Naive thymus-derived CD8-positive, alpha-beta T cell (primary cell): ENCODE measurements at regions not wholly inside any gene's neighbourhood (a gene's known extent, or its start where the extent isn't known, plus 50 kb on each side); places are given as distances from the start of the nearest gene placed in this dataset.

Source experiments
- ATAC-seq, 2 donors: fragments of 150-1000 bp; cut with Tn5 transposase in 1 of 2; sonication (Bioruptor Pico), chemical (Tn5 transposase) in 1 of 2; 1 replicate in 1 of 2; 2 replicates in 1 of 2; pipeline ENCODE4 v1.10.0; 2021; ENCODE audit warnings: mild to moderate bottlenecking in 2 of 2, moderate library complexity in 2 of 2
- POLR2A ChIA-PET: fragments of 350-600 bp; sonication (Branson Sonifier 250); formaldehyde crosslinking; loops from one replicate; lab custom pipeline; 2021; ENCODE audit warnings: antibody characterized with exemption; lab: Charles Lee
- DNase-seq, 10 donors: peaks; one replicate each; pipeline versions ENCODE4 v3.0.0 to v3.0.0-alpha.2; 2020 to 2022
- H3K27ac Mint-ChIP-seq, 10 donors: one replicate each; pipeline ENCODE4 v1.8.0; 2020 to 2022; ENCODE audit warnings: mild to moderate bottlenecking in 10 of 10, mixed read lengths in 10 of 10, moderate library complexity in 4 of 10, inconsistent platforms in 1 of 10
- H3K27me3 Mint-ChIP-seq, 5 donors: one replicate each; pipeline ENCODE4 v1.8.0; 2021 to 2022; ENCODE audit warnings: mixed read lengths in 5 of 5
- H3K36me3 Mint-ChIP-seq, 3 donors: one replicate each; pipeline ENCODE4 v1.8.0; 2020 to 2022; ENCODE audit warnings: mixed read lengths in 3 of 3, mild to moderate bottlenecking in 2 of 3, inconsistent platforms in 1 of 3
- H3K4me1 Mint-ChIP-seq, 4 donors: one replicate each; pipeline ENCODE4 v1.8.0; 2021 to 2022; ENCODE audit warnings: mixed read lengths in 4 of 4
- H3K4me3 Mint-ChIP-seq, 10 donors: one replicate each; pipeline ENCODE4 v1.8.0; 2020 to 2022; ENCODE audit warnings: mild to moderate bottlenecking in 10 of 10, mixed read lengths in 10 of 10, moderate library complexity in 6 of 10, inconsistent platforms in 1 of 10
- H3K9me3 Mint-ChIP-seq, 9 donors: one replicate each; pipeline ENCODE4 v1.8.0; 2020 to 2022; ENCODE audit warnings: mixed read lengths in 9 of 9, mild to moderate bottlenecking in 3 of 9, inconsistent platforms in 1 of 9, moderate library complexity in 1 of 9

DNA sequence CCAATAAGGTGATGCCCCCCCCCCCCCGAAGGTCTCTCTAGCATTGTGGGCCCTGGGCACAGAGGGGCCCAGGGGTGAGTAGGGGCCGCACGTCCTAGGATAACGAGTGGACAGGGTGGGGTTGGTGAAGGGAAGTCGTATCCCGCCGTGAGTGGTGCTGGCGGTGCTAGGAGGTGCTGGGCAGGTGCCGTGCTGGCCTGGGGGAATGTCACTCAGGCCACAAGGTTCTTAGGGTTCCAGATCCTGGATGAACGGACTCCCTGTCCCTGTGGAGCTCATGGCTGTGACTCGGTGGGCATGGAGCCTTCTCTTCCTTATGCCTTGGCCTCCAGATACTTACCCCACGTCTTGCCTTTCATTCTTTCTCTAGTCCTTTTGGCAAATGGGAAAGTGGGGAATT, 157.4 kb upstream of the SOX1 start:
- peak in 1 of 10 donors; percentile 22 for DNase-seq
- Mint-ChIP-seq H3K4me1 (no peaks in the 10 kb centered on the region), H3K4me3 (no peak overlapping the region), H3K27me3 (peaks cover 0 to 38% (median 5%) of the 10 kb centered on the region in 5 donors), H3K27ac (no peak overlapping the region), H3K36me3 (no peaks in the 10 kb centered on the region), H3K9me3 (peaks cover 0 to 8% (median 0%) of the 10 kb centered on the region in 9 donors)
- ATAC-seq, result no peak
- POLR2A ChIA-PET, result no interaction called here

DNA sequence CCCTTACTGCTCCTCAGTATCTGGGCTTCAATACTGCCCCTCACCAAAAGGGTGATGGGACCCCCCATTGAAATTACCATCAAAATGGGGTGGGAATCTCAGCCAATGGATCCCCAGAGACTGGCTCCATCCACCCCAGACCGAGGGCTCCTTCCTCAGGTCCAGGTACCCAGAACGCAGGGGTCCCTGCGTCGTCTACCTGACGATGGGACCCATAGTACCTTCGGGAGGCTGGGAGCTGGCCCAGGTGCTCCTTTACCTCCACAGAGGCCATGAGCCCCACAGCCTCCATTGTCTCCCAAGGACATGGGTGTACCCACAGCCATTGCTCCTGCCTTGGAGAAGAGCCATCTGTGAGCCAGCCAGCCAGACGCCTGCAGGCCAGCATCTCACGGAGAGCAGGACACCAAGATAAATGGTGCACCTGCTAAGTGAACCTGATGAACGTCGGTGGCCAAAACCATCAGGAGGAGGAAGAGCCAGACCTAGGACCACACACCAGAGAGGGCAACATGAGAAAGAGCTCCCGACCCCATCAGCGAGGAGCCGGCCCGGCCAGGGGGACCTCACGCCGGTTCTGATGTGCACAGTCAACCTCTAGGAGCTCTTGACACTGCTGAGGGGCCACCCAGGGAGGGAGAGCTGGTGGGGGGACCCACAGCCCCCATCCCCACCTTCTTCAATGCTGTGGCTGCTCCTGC, 156.8 kb upstream of the SOX1 start:
- Mint-ChIP-seq H3K4me3 (no peak overlapping the region), H3K36me3 (no peaks in the 10 kb centered on the region), H3K9me3 (peaks cover 0 to 8% (median 0%) of the 10 kb centered on the region in 9 donors), H3K27me3 (peaks cover 0 to 38% (median 5%) of the 10 kb centered on the region in 5 donors), H3K4me1 (no peaks in the 10 kb centered on the region), H3K27ac (no peak overlapping the region)
- POLR2A ChIA-PET, result no interaction called here
- ATAC-seq, result no peak
- peak in 1 of 10 donors; percentile 37 for DNase-seq

DNA sequence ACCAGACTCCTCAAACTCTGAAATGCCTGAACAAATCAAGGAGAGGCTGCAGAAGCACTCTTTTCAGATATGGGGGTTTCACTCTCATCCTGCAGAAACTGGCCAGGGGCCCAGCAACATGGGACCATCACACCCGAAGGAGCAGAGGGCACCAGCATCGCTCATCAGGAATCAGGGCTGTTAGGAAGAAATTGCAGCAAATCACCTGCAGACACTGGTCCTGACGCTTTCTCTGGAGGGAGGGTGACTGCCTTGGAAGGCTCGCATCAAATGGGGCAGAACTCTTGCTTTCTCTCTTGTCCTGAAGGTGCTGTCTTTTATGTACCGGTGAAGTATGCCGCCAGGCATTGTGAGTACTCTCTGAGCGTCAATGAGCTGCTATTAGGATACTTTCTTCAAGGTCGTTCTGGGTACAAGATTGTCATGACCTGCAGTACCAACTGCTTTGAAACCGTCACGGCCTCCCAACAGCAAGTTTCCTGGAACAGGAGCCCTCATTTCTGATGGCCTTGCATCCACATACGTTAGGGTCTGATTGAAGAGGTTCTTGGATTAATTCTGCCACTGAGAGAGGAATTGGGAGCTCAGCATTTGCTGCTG, 155.7 kb upstream of the SOX1 start:
- Mint-ChIP-seq H3K4me3 (no peak overlapping the region), H3K27ac (no peak overlapping the region), H3K4me1 (no peaks in the 10 kb centered on the region), H3K9me3 (peaks cover 0 to 8% (median 0%) of the 10 kb centered on the region in 9 donors), H3K27me3 (peaks cover 0 to 38% (median 5%) of the 10 kb centered on the region in 5 donors), H3K36me3 (no peaks in the 10 kb centered on the region)
- ATAC-seq (no peak), DNase-seq (peak in 1 of 10 donors; percentile 26)
- POLR2A ChIA-PET, result no interaction called here

DNA sequence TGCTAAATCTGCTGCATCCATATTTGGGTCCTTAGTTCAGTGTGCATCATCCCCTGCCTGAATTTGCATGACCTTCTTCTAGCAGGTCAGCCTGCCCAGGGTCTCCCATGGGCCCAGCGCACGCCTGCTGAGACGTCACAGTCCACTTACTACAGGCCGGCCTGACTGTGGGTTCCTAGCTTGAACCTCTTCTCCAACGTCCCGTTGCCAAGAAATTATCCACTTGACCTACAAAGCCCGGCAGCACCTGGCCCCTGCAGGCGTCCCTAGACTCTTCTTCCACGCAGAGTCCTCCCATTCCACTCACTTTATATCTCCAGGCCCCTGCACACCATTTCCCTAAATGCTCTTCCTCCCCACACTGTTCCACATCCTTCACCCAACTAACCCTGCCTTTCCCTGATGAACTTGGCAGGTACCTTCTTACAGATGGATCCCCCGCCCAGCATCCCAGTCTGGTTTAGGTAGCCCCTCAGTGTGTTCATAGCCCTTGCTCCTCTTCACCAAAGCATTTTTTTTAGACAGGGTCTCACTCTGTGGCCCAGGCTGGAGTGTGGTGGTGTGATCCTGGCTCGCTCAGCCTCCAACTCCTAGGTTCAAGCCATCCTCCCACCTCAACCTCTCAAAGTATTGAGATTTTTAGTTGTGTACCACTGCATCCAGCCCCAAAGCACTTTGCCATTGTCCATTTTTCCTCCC, 155.0 kb upstream of the SOX1 start:
- no peaks in the 10 kb centered on the region for H3K4me1 Mint-ChIP-seq
- H3K27ac Mint-ChIP-seq, result no peak overlapping the region
- no peak overlapping the region for H3K4me3 Mint-ChIP-seq
- ATAC-seq (no peak), DNase-seq (peak in 1 of 10 donors; percentile 21)
- H3K36me3 Mint-ChIP-seq, result no peaks in the 10 kb centered on the region
- peaks cover 0 to 8% (median 0%) of the 10 kb centered on the region in 9 donors for H3K9me3 Mint-ChIP-seq
- H3K27me3 Mint-ChIP-seq, result peaks cover 0 to 38% (median 5%) of the 10 kb centered on the region in 5 donors
- POLR2A ChIA-PET, result no interaction called here

DNA sequence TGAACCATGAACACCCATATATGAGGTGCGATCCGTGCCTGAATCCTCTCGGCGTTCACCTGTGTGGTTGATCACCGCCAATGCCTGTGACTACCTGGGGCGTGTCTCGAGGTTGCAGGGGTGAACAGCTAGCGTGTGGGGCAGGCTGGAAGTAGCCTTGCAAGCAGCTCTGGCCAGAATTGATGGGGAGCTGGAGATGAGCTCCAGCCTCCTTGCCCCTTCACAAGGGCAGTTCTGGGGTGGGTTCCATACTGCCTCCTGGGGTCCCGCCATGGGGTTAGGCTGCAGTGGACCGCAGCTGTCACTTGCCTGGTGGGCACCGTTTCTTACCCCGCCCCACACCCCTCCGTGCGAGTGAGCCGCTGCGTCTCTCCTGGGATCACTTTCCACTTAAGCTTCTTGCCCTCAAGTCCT, 154.5 kb upstream of the SOX1 start:
- POLR2A ChIA-PET, result no interaction called here
- DNase-seq (peak in 1 of 10 donors; percentile 44), ATAC-seq (no peak)
- peaks cover 0 to 10% (median 0%) of the 10 kb centered on the region in 9 donors for H3K9me3 Mint-ChIP-seq
- H3K4me1 Mint-ChIP-seq, result no peaks in the 10 kb centered on the region
- peaks cover 0 to 38% (median 5%) of the 10 kb centered on the region in 5 donors for H3K27me3 Mint-ChIP-seq
- peak overlapping the region in 1 of 10 donors; percentile 9 for H3K4me3 Mint-ChIP-seq
- H3K36me3 Mint-ChIP-seq, result no peaks in the 10 kb centered on the region
- no peak overlapping the region for H3K27ac Mint-ChIP-seq

DNA sequence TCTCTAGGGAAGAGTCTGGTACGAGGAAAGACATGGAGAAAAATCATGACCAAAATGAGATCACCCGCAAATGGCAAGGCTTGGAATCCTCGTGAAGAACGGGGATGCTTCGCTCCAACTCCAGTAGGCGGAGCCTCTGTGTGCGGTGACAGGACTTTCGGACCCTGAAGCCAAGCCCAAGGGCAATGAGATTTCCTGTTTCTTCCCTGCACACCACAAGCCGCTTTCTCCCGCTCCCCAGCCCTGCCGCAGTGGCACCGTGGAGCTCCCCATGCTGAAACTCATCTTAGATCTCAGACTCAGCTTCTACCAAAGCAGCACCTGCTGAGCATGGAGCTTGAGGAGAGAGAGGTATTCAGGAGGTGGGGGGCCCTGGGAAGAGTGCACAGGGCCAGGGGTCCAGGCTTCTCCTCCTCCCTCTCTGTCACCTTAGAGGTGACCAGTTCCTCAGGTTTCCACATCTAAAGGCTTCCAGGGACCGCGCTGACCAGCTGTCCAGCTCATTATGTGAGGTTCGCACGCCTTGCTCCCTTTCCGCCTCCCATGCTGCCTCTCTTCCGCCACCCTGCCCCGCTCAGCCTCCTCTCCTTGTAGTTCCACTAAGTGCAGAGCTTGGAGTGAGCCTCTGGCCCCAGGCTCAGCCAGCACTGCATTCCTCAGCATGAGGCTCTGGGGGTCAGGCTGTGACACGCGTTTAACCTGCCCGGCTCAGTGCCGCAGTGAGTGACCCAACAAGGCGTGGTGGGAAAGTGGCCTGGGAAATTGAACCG, 153.8 kb upstream of the SOX1 start:
- Mint-ChIP-seq H3K27me3 (peaks cover 0 to 44% (median 6%) of the 10 kb centered on the region in 5 donors), H3K27ac (no peak overlapping the region), H3K36me3 (no peaks in the 10 kb centered on the region), H3K9me3 (peaks cover 0 to 12% (median 0%) of the 10 kb centered on the region in 9 donors), H3K4me1 (no peaks in the 10 kb centered on the region), H3K4me3 (no peak overlapping the region)
- DNase-seq (peak in 1 of 10 donors; percentile 50), ATAC-seq (no peak)
- POLR2A ChIA-PET, result no interaction called here

DNA sequence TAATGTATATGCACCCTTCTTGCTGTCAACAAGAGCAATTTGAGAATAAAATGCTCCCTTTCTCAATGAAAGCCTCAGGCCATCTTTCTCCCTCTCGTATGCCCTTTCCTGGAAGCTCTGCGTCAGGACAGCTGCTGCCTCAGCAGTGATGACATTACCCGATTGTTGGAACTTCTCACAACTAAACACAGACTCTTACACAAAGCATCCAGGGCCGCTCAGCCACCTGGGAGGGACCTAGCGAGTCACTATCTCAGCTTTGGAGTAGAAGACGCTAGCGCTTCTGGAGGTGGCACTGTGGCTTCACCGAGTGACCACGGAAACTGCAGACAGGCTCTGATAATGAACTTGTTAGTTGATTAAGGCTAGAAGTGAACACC, 153.2 kb upstream of the SOX1 start:
- DNase-seq (peak in 1 of 10 donors; percentile 19), ATAC-seq (no peak)
- Mint-ChIP-seq H3K27me3 (peaks cover 0 to 45% (median 7%) of the 10 kb centered on the region in 5 donors), H3K4me1 (no peaks in the 10 kb centered on the region), H3K27ac (no peak overlapping the region), H3K4me3 (no peak overlapping the region), H3K36me3 (no peaks in the 10 kb centered on the region), H3K9me3 (peaks cover 0 to 13% (median 0%) of the 10 kb centered on the region in 9 donors)
- POLR2A ChIA-PET, result no interaction called here

DNA sequence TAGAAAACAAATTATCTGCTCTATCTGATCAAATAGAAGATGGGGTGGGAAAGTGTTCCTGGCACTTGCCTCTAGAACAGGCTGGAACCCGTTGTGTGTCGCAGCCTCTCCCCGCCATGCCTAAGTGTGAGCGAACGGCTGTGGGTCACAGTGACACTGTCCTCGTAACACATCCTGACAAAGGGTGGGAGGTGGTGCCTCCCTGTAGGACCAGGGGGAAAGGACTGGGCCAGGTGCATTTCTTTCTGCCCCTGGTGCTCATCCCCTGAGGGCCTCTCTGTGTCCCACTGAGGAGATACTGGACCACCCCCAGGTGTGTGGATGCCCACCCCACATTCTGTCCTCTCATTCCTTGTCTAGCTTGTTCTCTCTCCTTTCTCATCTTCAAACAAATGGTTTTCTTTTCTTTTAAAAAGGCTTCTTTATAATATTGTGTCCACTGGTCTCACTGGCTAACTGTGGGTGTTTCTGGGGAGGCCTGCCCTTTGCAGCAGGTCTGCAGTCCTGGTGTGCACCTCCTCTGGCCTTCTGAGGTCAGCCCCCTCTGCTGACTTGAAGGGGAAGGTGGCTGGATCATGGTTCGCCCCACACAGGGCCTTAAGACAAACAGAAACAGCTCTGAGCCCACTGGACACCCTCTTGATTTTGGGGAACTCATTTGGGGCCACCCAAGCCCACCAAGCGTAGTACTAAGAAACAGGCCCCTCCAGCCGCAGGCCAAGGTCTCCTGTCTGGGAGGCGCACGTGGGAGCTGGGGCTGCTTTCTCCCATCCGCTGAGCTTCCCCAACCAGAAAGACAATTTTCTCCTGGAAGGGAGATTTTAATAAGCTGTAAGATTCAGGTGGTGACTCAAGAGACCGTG, 152.5 kb upstream of the SOX1 start:
- ATAC-seq, result no peak
- Mint-ChIP-seq H3K27ac (no peak overlapping the region), H3K4me1 (no peaks in the 10 kb centered on the region), H3K36me3 (no peaks in the 10 kb centered on the region), H3K4me3 (peak overlapping the region in 1 of 10 donors; percentile 38), H3K9me3 (peaks cover 0 to 13% (median 0%) of the 10 kb centered on the region in 9 donors), H3K27me3 (peaks cover 0 to 39% (median 7%) of the 10 kb centered on the region in 5 donors)
- peak in 1 of 10 donors; percentile 7 for DNase-seq
- POLR2A ChIA-PET, result no interaction called here

DNA sequence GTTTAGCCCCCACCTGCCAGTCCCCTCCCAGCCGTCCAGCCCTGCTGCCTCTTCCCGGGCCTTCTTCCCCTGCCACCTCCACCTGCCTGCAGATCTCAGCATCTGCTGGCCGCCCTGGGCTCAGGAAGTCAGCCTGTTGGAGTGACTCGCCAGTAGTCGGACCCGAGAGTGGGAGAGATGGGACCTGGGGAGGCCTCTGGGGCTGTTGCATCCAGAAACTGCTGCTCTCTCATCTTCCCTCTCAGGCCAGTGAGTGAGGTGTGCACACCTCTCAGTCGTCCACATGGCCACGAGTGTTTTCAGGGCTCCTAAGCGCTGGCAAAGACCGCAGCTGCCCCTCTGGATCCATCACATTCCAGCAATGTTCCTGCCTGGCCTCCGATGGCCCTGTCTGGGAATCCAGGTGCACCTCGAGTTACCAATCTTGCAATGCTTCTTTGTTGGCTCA, 151.8 kb upstream of the SOX1 start:
- POLR2A ChIA-PET, result no interaction called here
- ATAC-seq (no peak), DNase-seq (peak in 1 of 10 donors; percentile 59)
- Mint-ChIP-seq H3K9me3 (peaks cover 0 to 13% (median 0%) of the 10 kb centered on the region in 9 donors), H3K4me1 (no peaks in the 10 kb centered on the region), H3K36me3 (no peaks in the 10 kb centered on the region), H3K4me3 (no peak overlapping the region), H3K27me3 (peaks cover 0 to 39% (median 7%) of the 10 kb centered on the region in 5 donors), H3K27ac (no peak overlapping the region)

DNA sequence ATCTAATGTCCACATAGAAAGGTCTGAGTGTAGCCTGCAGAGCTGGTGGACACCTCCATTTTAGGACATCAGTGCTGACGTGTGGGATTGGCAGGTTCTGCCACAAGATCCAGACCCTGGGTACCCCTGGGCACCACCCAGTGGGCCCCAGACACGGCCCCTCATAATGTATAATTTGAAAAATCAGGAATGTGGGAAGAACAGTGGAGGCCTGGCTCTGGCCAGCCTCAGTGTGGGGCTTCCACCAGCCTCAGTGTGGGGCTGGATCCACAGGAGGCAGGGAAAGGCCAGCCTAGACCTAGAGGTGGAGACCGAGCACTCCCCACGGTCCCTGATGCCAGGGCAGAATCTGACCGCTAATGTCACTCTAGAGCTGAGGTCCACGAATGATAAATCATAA, 150.7 kb upstream of the SOX1 start:
- Mint-ChIP-seq H3K4me1 (peaks cover 0 to 2% (median under 1%) of the 10 kb centered on the region in 4 donors), H3K27ac (no peak overlapping the region), H3K36me3 (no peaks in the 10 kb centered on the region), H3K4me3 (no peak overlapping the region), H3K9me3 (peaks cover 0 to 17% (median 0%) of the 10 kb centered on the region in 9 donors), H3K27me3 (peaks cover 0 to 35% (median 5%) of the 10 kb centered on the region in 5 donors)
- POLR2A ChIA-PET, result no interaction called here
- peak in 1 of 10 donors; percentile 27 for DNase-seq
- ATAC-seq, result no peak

DNA sequence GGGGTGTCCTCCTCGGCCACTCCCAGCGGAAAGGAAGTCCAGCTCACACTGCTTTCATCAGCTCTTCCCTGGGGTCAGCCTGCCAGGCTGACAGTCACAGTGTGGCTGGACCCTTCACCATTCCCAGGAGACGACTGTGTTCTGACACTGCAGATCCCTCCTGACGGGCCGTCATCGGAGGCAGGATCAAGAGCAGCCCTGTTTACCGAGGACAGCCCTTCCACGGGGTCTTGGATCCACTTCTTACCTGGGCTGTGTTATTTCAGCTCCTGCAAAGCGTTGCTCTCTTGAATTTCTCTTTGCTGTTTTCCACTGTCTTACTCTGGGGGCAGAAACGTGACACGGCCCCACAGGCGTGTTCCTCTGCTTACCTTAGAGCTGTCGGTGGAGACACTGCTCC, 149.9 kb upstream of the SOX1 start:
- H3K27ac Mint-ChIP-seq, result no peak overlapping the region
- DNase-seq (peak in 1 of 10 donors; percentile 56), ATAC-seq (no peak)
- peaks cover 0 to 2% (median under 1%) of the 10 kb centered on the region in 4 donors for H3K4me1 Mint-ChIP-seq
- no peak overlapping the region for H3K4me3 Mint-ChIP-seq
- no peaks in the 10 kb centered on the region for H3K36me3 Mint-ChIP-seq
- POLR2A ChIA-PET, result no interaction called here
- H3K27me3 Mint-ChIP-seq, result peaks cover 0 to 31% (median 5%) of the 10 kb centered on the region in 5 donors
- peaks cover 0 to 14% (median 0%) of the 10 kb centered on the region in 9 donors for H3K9me3 Mint-ChIP-seq
